Activated T-cell treated with anti-CD3 and anti-CD28 coated beads, Interleukin-2, amount 50 U/mL, for 4 hours (primary cell): ENCODE measurements at regions not wholly inside any gene's neighbourhood (a gene's known extent, or its start where the extent isn't known, plus 50 kb on each side); places are given as distances from the start of the nearest gene placed in this dataset.
"Not testable (repeated sequence)": the region's sequence is repeated elsewhere in the genome, so short reads cannot be mapped to it uniquely, and the experiment has no call there.

ENCODE experiments used
- ATAC-seq, 2 donors: fragments of 200-7000 bp; cut with Tn5 transposase; one replicate each; pipeline ENCODE4 v1.10.0; 2021
- DNase-seq: peaks from one replicate; pipeline ENCODE4 v3.0.0-alpha.2; 2020
- H3K27me3 Mint-ChIP-seq: one replicate; pipeline ENCODE4 v1.8.0; 2021; ENCODE audit warnings: low read depth, mixed read lengths
- H3K36me3 Mint-ChIP-seq: one replicate; pipeline ENCODE4 v1.8.0; 2022; ENCODE audit warnings: mixed read lengths; ENCODE audit not compliant: insufficient read depth
- H3K4me1 Mint-ChIP-seq: one replicate; pipeline ENCODE4 v1.8.0; 2021; ENCODE audit warnings: low read depth, mixed read lengths
- H3K4me3 Mint-ChIP-seq: one replicate; pipeline ENCODE4 v1.8.0; 2021; ENCODE audit warnings: mild to moderate bottlenecking, moderate library complexity, mixed read lengths
- H3K9me3 Mint-ChIP-seq: one replicate; pipeline ENCODE4 v1.8.0; 2021; ENCODE audit warnings: mixed read lengths

DNA sequence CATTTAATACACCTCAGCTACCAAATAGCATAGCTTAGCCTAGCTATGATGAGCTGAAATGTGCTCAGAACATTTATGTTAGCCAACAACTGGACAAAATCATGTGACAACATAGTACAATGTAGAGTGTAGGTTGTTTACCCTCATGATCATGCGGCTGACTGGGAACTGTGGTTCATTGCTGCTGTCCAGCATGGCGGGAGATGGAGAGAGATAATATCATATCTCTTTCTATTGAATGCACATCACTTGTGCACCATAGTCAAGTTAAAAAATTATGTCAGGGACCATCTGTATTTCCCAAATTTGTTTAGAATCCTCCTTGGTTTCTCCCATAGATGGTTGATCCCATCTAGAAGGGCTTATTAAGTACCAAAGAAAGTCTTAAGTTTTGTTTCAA is 151.1 kb upstream of the ELL2 start:
- ATAC-seq (no peak), DNase-seq (no peak)
- Mint-ChIP-seq H3K4me1 (peaks cover 13% of the 10 kb centered on the region), H3K4me3 (no peak overlapping the region), H3K36me3 (no peaks in the 10 kb centered on the region), H3K27me3 (peaks cover 8% of the 10 kb centered on the region), H3K9me3 (no peaks in the 10 kb centered on the region)

DNA sequence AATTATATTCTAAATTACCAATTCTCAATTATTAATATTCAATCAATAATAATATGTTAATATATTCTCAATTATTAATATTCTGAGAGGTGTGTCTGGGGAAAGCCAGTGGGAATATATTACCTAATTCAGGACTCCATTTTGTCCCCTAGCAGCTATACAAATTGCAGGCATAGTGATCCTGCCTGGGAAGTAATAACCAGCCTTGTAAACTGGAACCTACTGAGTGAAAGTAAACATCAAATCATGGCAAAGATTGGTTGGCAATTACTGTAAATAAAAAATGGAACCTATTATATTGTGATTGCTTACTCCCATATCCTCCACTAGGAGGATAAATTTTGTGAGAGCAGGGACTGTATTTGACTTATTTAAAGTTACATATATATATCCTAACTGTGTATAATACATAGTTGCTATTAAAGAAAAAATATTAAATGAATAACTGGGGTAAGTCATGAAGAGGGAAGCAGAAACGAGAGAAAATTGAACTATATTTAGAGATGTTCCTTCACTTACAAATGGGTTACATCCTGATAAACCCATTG is 150.5 kb upstream of the ELL2 start:
- no peaks in the 10 kb centered on the region for H3K36me3 Mint-ChIP-seq
- no peaks in the 10 kb centered on the region for H3K9me3 Mint-ChIP-seq
- H3K4me1 Mint-ChIP-seq, result peaks cover 13% of the 10 kb centered on the region
- H3K4me3 Mint-ChIP-seq, result no peak overlapping the region
- no peak for ATAC-seq
- no peak for DNase-seq
- peaks cover 8% of the 10 kb centered on the region for H3K27me3 Mint-ChIP-seq

- DNase-seq (no peak), ATAC-seq (no peak)
- Mint-ChIP-seq H3K27me3 (peaks cover 8% of the 10 kb centered on the region), H3K36me3 (no peaks in the 10 kb centered on the region), H3K4me1 (peaks cover 13% of the 10 kb centered on the region), H3K4me3 (no peak overlapping the region), H3K9me3 (no peaks in the 10 kb centered on the region)
Observed at GRCh38 chr5:96111080-96111756, 149.6 kb upstream of the ELL2 start.

- Mint-ChIP-seq H3K9me3 (no peaks in the 10 kb centered on the region), H3K36me3 (no peaks in the 10 kb centered on the region), H3K4me3 (no peak overlapping the region), H3K27me3 (peaks cover 10% of the 10 kb centered on the region), H3K4me1 (peaks cover 11% of the 10 kb centered on the region)
- ATAC-seq (no peak), DNase-seq (no peak)
Observed at GRCh38 chr5:96110300-96110699, 148.6 kb upstream of the ELL2 start.

- H3K36me3 Mint-ChIP-seq, H3K4me3 Mint-ChIP-seq, ATAC-seq, DNase-seq, H3K9me3 Mint-ChIP-seq, H3K4me1 Mint-ChIP-seq: not testable (repeated sequence)
- H3K27me3 Mint-ChIP-seq, result peaks cover 10% of the 10 kb centered on the region
Observed at GRCh38 chr5:96108629-96109028, 147.0 kb upstream of the ELL2 start.

DNA sequence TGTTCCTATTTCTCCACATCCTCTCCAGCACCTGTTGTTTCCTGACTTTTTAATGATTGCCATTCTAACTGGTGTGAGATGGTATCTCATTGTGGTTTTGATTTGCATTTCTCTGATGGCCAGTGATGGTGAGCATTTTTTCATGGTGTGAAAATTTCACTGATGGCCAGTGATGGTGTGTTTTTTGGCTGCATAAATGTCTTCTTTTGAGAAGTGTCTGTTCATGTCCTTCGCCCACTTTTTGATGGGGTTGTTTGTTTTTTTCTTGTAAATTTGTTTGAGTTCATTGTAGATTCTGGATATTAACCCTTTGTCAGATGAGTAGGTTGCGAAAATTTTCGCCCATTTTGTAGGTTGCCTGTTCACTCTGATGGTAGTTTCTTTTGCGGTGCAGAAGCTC is 142.2 kb upstream of the ELL2 start:
- not testable (repeated sequence) for H3K27me3 Mint-ChIP-seq, ATAC-seq, H3K4me1 Mint-ChIP-seq, DNase-seq, H3K4me3 Mint-ChIP-seq, H3K9me3 Mint-ChIP-seq, H3K36me3 Mint-ChIP-seq

DNA sequence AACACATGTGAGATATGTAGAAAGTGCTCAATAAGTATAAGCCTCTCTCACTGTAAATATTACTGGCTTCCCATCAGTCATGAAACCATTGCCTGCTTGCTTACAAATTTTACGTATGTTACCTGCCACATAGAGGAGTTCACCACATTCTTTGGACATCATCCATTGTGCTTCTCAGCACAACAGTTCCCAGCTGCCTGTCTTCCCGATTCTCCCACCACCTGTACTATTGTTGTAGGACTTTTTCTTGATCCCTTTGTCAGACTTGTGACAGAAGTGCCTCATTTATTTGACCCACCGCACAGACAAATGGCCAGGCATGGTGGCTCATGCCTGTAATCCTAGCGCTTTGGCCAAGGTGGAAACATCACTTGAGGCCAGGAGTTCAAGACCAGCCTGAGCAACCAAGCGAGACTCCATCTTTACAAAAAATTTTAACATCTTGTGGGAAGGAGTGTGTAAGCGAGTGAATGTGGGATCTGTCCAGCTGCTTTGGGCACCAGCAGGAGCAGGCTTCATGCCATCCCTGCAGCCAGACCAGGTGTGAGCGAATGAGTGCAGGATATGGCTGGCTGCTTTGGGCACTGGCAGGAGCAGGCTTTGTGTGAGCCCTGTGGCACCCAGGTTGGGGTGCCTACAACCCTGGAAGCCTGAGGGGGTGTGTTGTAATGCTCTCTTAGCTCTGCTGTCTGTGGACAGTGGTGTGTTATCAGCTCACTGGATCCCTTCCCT is 139.9 kb upstream of the ELL2 start:
- Mint-ChIP-seq H3K36me3 (no peaks in the 10 kb centered on the region), H3K4me3 (no peak overlapping the region), H3K27me3 (peaks cover 3% of the 10 kb centered on the region), H3K4me1 (no peaks in the 10 kb centered on the region), H3K9me3 (peaks cover 4% of the 10 kb centered on the region)
- no peak for ATAC-seq
- no peak for DNase-seq

DNA sequence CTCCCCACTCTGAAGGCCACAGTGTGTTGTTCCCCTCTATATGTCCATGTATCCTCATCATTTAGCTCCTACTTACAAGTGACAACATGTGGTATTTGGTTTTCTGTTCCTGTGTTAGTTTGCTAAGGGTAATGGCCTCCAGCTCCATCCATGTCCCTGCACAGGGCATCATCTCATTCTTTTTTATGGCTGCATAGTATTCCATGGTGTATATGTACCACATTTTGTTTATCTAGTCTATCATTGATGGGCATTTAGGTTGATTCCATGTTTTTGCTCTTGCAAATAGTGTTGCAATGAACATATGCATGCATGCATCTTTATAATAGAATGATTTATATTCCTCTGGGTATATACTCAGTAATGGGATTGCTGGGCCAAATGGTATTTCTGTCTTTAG is 135.8 kb upstream of the ELL2 start:
- not testable (repeated sequence) for DNase-seq, H3K36me3 Mint-ChIP-seq, H3K9me3 Mint-ChIP-seq, H3K4me3 Mint-ChIP-seq, ATAC-seq, H3K4me1 Mint-ChIP-seq, H3K27me3 Mint-ChIP-seq

DNA sequence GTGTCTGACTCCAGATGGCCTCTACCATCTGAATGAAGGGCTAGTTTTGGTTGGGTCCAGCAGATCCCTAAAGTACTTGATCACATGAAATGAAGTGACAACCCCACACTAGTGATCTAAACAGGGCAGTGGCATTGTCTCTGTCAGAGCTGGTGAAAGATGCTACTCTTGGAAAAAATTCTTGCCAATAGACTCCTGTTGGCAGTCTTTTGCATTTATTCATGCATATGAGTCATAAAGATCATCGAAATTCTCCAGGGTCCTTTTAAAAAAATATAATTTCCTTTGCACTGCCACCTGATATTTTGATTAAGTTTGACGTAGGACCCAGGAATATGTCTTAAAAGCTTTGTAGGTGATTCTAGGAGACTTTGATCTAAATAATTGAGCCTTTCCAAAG is 135.1 kb upstream of the ELL2 start:
- ATAC-seq (no peak), DNase-seq (no peak)
- Mint-ChIP-seq H3K4me3 (no peak overlapping the region), H3K27me3 (no peaks in the 10 kb centered on the region), H3K36me3 (no peaks in the 10 kb centered on the region), H3K9me3 (peaks cover 4% of the 10 kb centered on the region), H3K4me1 (no peaks in the 10 kb centered on the region)

DNA sequence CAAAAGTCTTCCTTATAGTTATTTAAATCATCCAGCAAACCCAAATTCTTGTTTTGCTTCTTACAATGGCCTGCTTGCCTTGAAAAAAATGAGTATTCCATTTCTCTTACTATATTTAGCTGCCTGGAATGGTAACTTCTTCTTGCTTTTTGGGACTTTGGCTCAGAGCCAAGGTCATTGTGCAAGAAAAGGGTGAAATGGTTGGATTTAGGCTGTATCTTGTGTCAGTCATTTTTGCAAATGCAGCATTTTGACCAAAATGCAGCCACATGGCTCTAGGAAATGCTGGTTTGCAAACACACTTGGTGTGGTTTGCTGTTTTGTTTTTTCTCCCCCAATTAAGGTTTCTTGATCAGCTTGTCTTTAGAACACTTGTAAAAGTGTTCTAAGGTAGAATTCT is 133.3 kb upstream of the ELL2 start:
- Mint-ChIP-seq H3K36me3 (no peaks in the 10 kb centered on the region), H3K9me3 (peaks cover 4% of the 10 kb centered on the region), H3K4me3 (no peak overlapping the region), H3K4me1 (no peaks in the 10 kb centered on the region), H3K27me3 (no peaks in the 10 kb centered on the region)
- ATAC-seq (no peak), DNase-seq (no peak)

DNA sequence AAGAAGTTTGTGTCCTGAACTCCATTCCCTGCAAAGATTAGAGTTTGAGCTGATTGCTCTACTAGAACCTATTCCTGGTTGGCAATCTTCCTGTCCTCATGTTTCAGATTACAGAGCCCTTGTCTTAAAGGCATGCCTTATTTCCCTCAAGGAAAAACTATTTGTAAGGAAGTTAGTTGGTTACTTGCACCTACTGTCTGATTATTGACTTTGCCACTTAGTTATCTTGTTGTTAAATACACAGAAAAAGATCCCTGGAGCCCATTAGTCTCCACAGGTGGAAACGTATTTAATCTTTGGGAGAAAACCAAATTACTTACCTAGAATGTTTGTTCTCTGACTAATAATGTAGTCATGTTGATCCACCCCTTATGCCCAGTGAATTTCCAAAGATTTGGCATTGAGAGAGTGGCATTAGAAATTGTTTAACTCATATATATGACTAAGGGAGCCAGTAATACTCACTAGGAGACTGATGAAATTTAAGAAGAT is 132.3 kb upstream of the ELL2 start:
- ATAC-seq, result no peak
- no peaks in the 10 kb centered on the region for H3K27me3 Mint-ChIP-seq
- no peaks in the 10 kb centered on the region for H3K4me1 Mint-ChIP-seq
- no peak for DNase-seq
- no peak overlapping the region for H3K4me3 Mint-ChIP-seq
- H3K36me3 Mint-ChIP-seq, result no peaks in the 10 kb centered on the region
- H3K9me3 Mint-ChIP-seq, result peaks cover 4% of the 10 kb centered on the region

GRCh38 chr5:96093340-96093739 is 131.7 kb upstream of the ELL2 start:
- no peak for ATAC-seq
- H3K4me1 Mint-ChIP-seq, result no peaks in the 10 kb centered on the region
- H3K27me3 Mint-ChIP-seq, result no peaks in the 10 kb centered on the region

DNA sequence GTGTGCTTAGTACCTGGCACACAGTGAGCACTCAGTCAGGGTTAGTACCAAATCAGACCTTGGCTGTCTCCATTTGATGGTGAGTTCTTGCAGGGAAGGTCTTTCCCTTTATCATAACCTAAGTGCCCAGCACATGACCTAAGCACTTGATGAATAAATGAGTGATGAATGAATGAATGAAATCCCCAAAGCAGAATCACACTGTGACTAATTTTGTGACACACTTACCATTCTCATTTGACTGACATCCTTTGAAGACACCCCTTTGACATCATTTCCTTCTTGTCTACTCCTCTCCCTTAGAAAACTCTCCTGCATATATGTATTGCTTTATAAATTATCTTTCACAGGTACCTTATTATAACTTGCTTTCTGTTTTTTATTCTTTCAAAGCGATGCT is 130.2 kb upstream of the ELL2 start:
- H3K27me3 Mint-ChIP-seq, result no peaks in the 10 kb centered on the region
- no peak overlapping the region for H3K4me3 Mint-ChIP-seq
- no peaks in the 10 kb centered on the region for H3K36me3 Mint-ChIP-seq
- no peaks in the 10 kb centered on the region for H3K9me3 Mint-ChIP-seq
- no peak for DNase-seq
- no peaks in the 10 kb centered on the region for H3K4me1 Mint-ChIP-seq
- ATAC-seq, result peak; percentile 66 to 71

More at GRCh38 chr5:96093340-96093739, 131.7 kb upstream of the ELL2 start:
- Mint-ChIP-seq H3K36me3 (no peaks in the 10 kb centered on the region), H3K4me3 (no peak overlapping the region), H3K9me3 (peaks cover 4% of the 10 kb centered on the region)
- DNase-seq, result no peak

DNA sequence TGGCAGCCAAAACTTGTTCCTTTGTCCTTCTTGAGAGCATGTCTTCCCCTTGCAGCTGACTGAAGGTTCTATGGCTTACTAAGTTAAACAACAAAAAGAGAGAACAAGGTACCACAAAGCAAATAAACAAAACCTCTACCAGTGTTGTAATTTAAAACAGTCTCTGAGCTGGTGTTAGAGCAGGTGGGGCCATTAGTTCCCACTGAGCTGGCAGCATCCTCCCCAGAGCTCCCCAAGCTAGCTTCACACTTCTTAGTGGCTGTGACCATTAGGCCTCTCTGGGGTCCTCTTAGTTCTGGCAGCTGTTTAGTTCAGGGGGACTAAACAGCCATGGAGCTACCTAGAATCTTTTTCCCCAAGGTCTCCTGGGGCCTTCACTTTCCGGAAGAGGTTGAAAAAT is 128.6 kb upstream of the ELL2 start:
- no peak overlapping the region for H3K4me3 Mint-ChIP-seq
- ATAC-seq, result no peak
- DNase-seq, result no peak
- H3K36me3 Mint-ChIP-seq, result no peaks in the 10 kb centered on the region
- no peaks in the 10 kb centered on the region for H3K27me3 Mint-ChIP-seq
- H3K9me3 Mint-ChIP-seq, result no peaks in the 10 kb centered on the region
- H3K4me1 Mint-ChIP-seq, result no peaks in the 10 kb centered on the region
